Dermis microvascular lymphatic vessel endothelial cell (primary cell): ENCODE measurements at regions not wholly inside any gene's neighbourhood (a gene's known extent, or its start where the extent isn't known, plus 50 kb on each side); places are given as distances from the start of the nearest gene placed in this dataset.
"Not testable (repeated sequence)": the region's sequence is repeated elsewhere in the genome, so short reads cannot be mapped to it uniquely, and the experiment has no call there.

ENCODE experiments used
- DNase-seq, 2 donors: peaks; one replicate each; pipeline versions ENCODE4 v3.0.0 to v3.0.0-alpha.2; 2010; ENCODE audit warnings: low read depth in 2 of 2

- DNase-seq = no peak
Measured at GRCh38 chr11:115982666-115983065, 478.5 kb upstream of the CADM1 start.

DNA sequence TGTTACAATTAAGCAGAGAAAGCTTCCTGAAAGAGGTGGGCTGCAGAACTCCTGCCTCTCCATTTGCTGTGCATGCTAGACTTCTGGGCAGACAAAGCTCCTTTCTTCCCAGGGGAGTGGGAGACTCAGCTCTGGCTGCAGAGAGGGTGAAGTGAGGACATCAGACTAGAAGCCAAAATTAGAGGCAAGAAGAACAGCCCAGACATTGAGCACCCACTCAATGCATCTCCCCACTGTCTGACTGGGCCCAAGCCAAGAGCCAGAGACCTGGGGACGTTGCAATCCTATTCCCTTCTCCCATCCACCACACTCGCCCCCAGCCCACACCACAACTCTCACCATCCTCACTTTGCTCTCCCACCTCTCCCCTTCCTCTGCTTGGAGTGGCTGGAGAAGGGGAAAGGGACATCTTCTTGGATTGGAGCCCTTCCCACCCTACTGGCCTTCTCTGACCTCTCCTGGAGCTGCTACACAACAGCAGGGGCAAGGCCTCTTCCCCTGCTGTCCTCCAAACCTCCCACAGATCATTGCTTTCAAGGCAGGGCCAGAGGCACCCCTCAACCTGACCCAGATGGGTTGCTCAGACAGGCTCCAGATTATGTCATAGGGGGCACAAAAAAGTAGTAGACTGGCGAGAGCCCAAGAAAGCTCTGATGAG, 477.7 kb upstream of the CADM1 start:
- DNase-seq = no peak

- DNase-seq = no peak
Measured at GRCh38 chr11:115981104-115981481, 476.9 kb upstream of the CADM1 start.

- DNase-seq = no peak
Measured at GRCh38 chr11:115980337-115981103, 476.3 kb upstream of the CADM1 start.

DNA sequence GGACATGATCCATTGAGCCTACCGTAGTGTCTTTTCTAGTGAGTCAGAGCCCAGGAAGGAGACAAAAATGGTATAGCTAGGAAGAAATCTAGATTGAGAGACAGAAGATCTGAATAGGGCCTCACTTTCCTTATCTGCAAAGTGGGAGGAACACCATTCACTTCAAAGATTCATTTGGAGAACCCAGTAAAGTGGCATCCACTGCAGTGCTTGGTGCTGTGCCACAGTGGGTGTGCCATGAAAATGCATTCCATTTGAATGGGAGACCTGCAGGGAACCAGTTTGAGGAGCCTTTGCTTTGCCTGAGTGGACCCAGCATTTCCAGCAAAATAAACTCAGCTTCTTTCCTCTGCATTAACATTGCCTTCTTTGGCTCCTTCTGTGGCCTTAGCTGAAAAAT, 470.5 kb upstream of the CADM1 start:
- DNase-seq = no peak

DNA sequence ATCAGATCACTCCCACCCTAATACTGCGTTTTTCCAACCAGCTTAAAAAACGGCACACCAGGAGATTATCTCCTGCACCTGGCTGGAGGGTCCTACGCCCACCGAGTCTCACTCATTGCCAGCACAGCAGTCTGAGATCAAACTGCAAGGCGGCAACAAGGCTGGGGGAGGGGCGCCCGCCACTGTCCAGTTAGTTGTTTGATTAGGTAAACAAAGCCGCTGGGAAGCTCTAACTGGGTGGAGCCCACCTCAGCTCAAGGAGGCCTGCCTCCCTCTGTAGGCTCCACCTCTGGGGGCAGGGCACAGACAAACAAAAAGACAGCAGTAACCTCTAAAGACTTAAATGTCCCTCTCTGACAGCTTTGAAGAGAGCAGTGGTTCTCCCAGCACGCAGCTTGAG, 463.0 kb upstream of the CADM1 start:
- DNase-seq = not testable (repeated sequence)

DNA sequence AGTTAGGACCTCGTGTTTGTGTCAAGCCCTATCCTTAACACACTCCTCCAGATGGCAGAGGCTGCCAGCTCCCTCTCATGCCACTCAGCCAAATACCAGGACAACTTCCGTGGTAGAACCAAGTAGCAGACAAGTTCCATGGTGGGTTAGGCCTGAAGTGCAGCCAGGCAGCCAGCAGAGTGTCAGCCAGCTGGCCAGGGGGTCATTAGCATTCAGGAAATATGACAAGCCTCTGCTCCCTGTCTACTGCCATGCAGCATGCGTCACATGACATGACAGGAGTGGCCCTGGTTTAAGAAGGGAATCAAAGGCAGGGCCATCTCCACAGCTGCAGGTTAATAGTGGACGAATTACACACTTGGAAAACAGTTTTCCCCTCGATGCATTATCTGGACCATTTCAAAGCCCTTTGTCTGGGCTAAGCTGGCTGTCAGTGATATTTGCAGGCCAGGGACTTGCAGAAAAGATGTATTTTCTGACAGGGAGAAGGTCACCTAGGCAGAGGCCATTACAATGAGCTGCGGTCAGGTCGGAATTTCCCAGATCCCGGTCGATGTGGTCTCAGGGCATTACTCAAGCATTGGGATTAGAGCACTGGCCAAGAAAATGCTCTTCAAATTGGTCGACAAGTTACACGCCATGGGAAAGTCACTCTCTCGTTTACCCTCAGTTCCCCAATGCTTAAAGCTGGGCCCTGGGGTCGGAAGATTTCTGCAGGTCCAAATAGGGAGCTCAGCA, 461.7 kb upstream of the CADM1 start:
- DNase-seq = no peak

- DNase-seq = no peak
Measured at GRCh38 chr11:115964091-115964490, 459.9 kb upstream of the CADM1 start.

DNA sequence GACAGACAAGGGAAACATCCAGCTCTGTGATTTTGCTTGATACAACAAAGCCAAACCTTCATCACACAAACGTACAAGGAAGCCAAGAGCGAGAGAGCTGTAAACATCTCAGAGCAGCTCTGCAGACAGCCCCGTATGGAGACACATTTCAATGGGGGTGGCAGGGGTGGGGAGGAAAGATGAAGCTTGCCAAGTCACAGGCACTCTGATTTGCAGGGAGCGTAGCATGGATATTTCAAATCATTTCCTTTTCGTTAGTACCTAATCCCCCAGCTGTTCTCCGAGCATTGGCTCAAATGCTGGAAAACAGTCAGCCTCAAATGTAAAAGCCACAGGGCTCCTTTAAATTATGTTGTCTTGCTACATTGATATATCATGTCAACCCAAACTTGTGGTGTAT, 458.9 kb upstream of the CADM1 start:
- DNase-seq = no peak

DNA sequence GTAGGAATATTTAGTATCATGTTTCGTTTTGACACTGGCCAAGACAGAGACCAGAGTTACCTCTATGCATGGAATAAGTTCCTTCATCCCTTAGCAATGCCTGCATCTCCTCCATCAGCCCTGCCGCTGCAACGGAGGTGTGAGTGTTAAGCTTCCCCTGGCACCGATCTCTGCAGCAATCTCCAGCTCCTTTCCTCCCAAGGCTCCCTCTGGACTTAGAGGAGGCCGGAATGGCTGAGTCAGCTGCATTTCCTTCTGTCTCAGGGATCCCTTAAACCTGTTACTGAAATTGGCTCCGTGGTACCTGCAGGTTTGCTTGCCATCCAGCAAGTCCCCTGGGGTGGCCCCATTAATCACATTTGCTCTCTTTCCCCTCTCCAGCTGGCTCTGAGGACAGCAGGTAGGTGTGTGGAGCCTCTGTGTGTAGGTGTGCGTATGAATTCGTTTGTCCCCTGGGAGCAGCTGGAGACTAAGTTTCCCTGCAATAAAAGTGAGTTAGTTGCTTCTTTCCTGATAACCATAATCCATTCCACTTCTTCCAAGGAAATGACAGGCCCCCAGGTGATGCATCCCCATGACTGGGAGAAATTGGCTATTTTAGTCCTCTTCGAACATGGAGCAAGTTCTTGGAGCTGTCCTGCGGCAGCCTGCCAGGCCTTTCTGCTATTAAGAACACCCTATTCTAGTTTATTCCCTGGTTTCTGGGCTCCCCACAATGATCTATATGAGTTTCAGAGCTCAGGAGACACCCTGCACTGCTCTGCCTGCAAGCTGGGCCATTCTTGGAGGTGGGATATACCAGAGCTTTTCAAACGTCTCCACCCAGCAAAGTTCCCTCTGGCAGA, 457.2 kb upstream of the CADM1 start:
- no peak for DNase-seq

- no peak for DNase-seq
Measured at GRCh38 chr11:115959081-115959486, 454.9 kb upstream of the CADM1 start.

- DNase-seq = no peak
Measured at GRCh38 chr11:115958089-115959000, 454.1 kb upstream of the CADM1 start.

DNA sequence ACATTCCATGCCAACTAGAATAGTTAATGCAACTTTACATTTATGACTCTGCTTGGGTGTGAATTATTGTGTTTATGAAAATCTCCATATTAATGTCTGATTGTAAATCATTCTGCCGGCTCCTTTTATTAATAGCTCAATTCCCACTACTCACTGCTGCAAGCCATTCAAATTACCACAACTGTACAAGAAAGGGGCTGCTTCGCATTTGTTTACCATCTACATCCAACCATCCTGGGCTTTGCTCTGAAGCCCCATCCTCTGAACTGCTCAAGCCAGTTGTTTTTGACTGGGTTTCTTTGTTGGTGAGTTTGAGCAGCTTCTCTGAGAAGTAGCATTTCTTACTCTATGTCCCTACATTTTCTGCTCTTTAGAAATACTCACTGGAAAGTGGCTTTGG, 451.6 kb upstream of the CADM1 start:
- no peak for DNase-seq

DNA sequence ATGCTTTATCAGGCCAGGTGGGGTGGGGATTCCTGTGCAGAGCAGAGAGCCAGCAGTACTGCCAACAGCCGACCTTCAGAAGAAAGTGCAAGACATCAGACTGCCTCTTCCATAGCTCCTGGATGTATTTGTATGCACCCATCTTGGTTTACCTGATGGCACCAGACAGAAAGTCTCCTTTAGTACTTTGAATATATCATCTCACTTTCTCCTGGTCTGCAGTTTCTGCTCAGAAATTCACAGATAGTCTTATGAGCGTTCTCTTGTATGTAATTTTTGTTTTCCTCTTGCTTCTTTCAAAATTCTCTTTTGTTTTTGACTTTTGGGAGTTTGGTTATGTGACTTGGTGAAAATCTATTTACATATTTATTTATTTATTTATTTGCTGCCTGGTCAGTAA, 446.4 kb upstream of the CADM1 start:
- DNase-seq = no peak

- DNase-seq = no peak
Measured at GRCh38 chr11:115944596-115944995, 440.4 kb upstream of the CADM1 start.

DNA sequence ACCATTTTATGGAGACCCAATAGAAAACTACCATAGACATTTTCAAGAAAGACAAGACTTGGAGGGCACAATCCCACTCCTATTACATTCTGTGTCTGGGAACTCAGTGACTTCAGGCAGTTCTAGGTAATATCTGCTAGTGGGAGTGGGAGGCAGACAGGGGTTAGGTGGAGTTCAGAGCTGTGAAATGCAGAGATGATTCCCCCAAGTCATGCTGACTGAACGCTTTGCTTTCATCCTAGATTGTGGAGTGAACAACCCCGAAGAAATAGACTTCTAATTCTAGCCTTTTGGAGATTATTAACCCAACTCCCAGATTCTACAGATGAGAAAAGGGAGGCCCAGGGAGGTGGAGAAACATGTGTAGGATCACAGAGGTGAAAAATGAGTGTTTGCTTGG, 437.8 kb upstream of the CADM1 start:
- no peak for DNase-seq

DNA sequence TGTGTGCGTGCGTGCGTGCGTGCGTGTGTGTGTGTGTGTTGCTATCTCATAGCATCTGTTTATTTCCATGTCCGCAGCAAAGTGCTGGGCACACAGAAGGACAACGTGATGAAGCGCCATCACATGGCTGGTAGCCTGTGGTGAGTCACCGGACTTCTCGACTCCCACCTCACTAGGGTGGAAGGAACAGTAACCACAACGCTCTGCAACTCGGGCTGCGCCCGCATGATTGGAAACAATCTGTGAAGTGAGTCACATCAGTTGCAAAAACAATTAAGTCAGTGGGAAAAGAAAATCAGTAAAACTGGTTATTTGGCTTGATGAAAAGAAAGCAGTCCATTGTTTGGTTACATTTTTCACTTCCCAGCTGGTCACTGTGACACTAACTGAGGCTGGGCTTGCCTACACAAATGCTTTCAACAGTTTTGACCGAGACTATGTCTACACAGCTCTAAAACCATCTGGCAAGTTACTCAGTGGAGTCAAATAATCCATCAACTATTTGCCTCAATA, 437.3 kb upstream of the CADM1 start:
- DNase-seq = no peak

- no peak for DNase-seq
Measured at GRCh38 chr11:115941044-115941443, 436.8 kb upstream of the CADM1 start.

- DNase-seq = no peak
Measured at GRCh38 chr11:115939731-115940421, 435.7 kb upstream of the CADM1 start.
